NB4 (cell line): ENCODE measurements at regions not wholly inside any gene's neighbourhood (a gene's known extent, or its start where the extent isn't known, plus 50 kb on each side); places are given as distances from the start of the nearest gene placed in this dataset.

Experiments used
- DNase-seq: peaks from one replicate; pipeline ENCODE4 v3.0.0; 2010; ENCODE audit warnings: low read depth
- H3K4me3 ChIP-seq: one replicate; pipeline ENCODE4 v1.5.1; 2011; ENCODE audit warnings: mild to moderate bottlenecking, low read depth, low read length, moderate library complexity
- MAX ChIP-seq: IDR thresholded peaks from 2 replicates; pipeline ENCODE4 v1.6.1; 2011; ENCODE audit warnings: low read depth, low read length
- MYC ChIP-seq: IDR thresholded peaks from 2 replicates; pipeline ENCODE4 v1.6.1; 2011; ENCODE audit warnings: low read depth, low read length
- POLR2A ChIP-seq: IDR thresholded peaks from 2 replicates; pipeline ENCODE4 v1.6.1; 2011; ENCODE audit warnings: mild to moderate bottlenecking; ENCODE audit not compliant: insufficient read length; ENCODE audit errors: extremely low read depth
- TF ChIP-seq, protein P1 (sequence below): IDR thresholded peaks from one replicate; pipeline ENCODE4 v1.5.1; 2012; ENCODE audit warnings: low read depth, low read length

GRCh38 chrX:101986586-101986985 is 54.8 kb upstream of the ZMAT1 start:
- TF ChIP-seq, protein P1, sequence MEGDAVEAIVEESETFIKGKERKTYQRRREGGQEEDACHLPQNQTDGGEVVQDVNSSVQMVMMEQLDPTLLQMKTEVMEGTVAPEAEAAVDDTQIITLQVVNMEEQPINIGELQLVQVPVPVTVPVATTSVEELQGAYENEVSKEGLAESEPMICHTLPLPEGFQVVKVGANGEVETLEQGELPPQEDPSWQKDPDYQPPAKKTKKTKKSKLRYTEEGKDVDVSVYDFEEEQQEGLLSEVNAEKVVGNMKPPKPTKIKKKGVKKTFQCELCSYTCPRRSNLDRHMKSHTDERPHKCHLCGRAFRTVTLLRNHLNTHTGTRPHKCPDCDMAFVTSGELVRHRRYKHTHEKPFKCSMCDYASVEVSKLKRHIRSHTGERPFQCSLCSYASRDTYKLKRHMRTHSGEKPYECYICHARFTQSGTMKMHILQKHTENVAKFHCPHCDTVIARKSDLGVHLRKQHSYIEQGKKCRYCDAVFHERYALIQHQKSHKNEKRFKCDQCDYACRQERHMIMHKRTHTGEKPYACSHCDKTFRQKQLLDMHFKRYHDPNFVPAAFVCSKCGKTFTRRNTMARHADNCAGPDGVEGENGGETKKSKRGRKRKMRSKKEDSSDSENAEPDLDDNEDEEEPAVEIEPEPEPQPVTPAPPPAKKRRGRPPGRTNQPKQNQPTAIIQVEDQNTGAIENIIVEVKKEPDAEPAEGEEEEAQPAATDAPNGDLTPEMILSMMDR: no peak
- TF ChIP-seq MYC: no peak
- TF ChIP-seq MAX: no peak
- no peak for TF ChIP-seq POLR2A
- H3K4me3 ChIP-seq: no peak overlapping the region
- DNase-seq: no peak
